Aorta (tissue), 5 donors: ENCODE measurements at regions not wholly inside any gene's neighbourhood (a gene's known extent, or its start where the extent isn't known, plus 50 kb on each side); places are given as distances from the start of the nearest gene placed in this dataset.

Experiments used
- ATAC-seq: fragments of 200-7000 bp; cut with Tn5 transposase; one replicate; pipeline ENCODE4 v1.9.1; 2022; ENCODE audit warnings: moderate library complexity; ENCODE audit not compliant: low FRiP score
- DNase-seq, 2 donors: peaks; one replicate each; pipeline ENCODE4 v3.0.0-alpha.2; 2020
- H3K27ac ChIP-seq, 2 donors: one replicate each; pipeline ENCODE4 v1.5.1; 2013; ENCODE audit warnings: low read length in 2 of 2, mild to moderate bottlenecking in 2 of 2, moderate library complexity in 2 of 2, control low read depth in 1 of 2, inconsistent platforms in 1 of 2, low read depth in 1 of 2
- H3K27me3 ChIP-seq, 2 donors: one replicate each; pipeline ENCODE4 v1.6.1; 2013; ENCODE audit warnings: control low read depth in 1 of 2, low read length in 1 of 2, mild to moderate bottlenecking in 1 of 2, moderate library complexity in 1 of 2; ENCODE audit not compliant: insufficient read depth in 2 of 2, control insufficient read depth in 1 of 2
- H3K36me3 ChIP-seq, 2 donors: one replicate each; pipeline ENCODE4 v1.6.1; 2013; ENCODE audit warnings: control low read depth in 1 of 2, low read length in 1 of 2, mild to moderate bottlenecking in 1 of 2; ENCODE audit not compliant: insufficient read depth in 2 of 2, control insufficient read depth in 1 of 2
- H3K4me1 ChIP-seq, 2 donors: one replicate each; pipeline ENCODE4 v1.6.1; 2013; ENCODE audit warnings: low read length in 2 of 2, control low read depth in 1 of 2, mild to moderate bottlenecking in 1 of 2, moderate library complexity in 1 of 2; ENCODE audit not compliant: insufficient read depth in 2 of 2, control insufficient read depth in 1 of 2
- H3K4me3 ChIP-seq, 2 donors: one replicate each; pipeline ENCODE4 v1.5.1; 2013; ENCODE audit warnings: low read length in 2 of 2, control low read depth in 1 of 2, mild to moderate bottlenecking in 1 of 2
- H3K9me3 ChIP-seq: one replicate; pipeline ENCODE4 v1.6.1; 2013; ENCODE audit warnings: mild to moderate bottlenecking, low read length; ENCODE audit not compliant: control insufficient read depth
- WGBS, 2 donors: extraction: QIAGEN DNeasy Blood & Tissue Kit; methylation state at CpG; one replicate each; pipeline ENCODE4 v1.1.7; 2013; 5-methylcytosine and 5-hydroxymethylcytosine counted together
- intact Hi-C, 2 donors: fragments of 100-400 bp; cut with DNase I; formaldehyde crosslinking; loops; one replicate each; pipeline versions ENCODE4 v1.14.2 to v1.15.0; 2022
- donor health status: healthy with polysubstance abuse.
- donor health status: Bipolar disorder and iron deficiency.
- donor health status: DM: no; HTN: no; CAD: no.
- donor health status: DM: no; HTN: no; CAD: no.
- donor health status: DM: yes; HTN: yes; CAD: no.

DNA sequence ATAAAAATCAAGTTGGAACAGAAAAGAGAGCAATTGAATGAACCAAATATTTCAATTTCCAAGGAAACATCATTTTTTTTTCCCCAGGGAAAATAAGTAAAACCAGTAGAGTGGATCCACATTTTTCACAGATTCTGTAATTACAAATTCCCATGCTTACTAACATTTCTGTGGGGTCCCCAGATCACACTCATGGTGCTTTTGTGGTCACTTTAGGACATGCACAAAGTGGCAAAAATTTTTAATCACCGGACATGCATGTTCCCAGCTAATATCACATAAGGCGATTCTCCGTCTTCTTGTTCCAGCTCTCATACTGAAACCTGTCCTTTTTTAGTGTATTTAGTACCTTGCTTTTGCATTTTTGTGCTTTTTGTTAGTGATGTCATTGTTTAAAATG is 748.2 kb upstream of the SLITRK1 start:
- no peak for DNase-seq
- WGBS, 2 donors, result 96 to 98% methylated on average over 3 of the region's 3 CpGs
- H3K4me1 ChIP-seq, result no peaks in the 10 kb centered on the region
- no peaks in the 10 kb centered on the region for H3K9me3 ChIP-seq
- no peaks in the 10 kb centered on the region for H3K36me3 ChIP-seq
- H3K4me3 ChIP-seq, result no peak overlapping the region
- H3K27ac ChIP-seq, result no peak overlapping the region
- ATAC-seq, result no peak
- H3K27me3 ChIP-seq, result no peaks in the 10 kb centered on the region
- intact Hi-C loops, result no loop called here

DNA sequence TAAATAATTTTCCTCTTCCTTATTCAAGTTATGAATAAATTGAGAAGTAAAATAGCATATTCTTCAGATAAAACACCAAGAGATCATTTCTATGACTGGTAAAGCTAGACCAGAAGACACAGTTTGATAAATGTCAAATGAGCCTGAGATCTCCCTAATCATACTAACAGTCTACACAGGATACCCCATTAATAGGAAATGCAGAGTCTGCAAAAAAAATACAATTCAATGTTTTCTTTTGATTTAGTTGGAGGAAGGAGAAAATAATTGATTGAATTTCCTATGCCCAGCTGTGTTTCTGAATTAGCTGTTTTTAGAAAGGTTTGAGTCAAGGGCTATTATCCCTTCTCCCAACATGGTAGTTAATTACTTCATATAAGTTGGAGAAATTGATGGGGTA is 734.6 kb upstream of the SLITRK1 start:
- Histone ChIP-seq H3K4me3 (no peak overlapping the region), H3K27ac (no peak overlapping the region), H3K9me3 (no peaks in the 10 kb centered on the region), H3K36me3 (no peaks in the 10 kb centered on the region), H3K27me3 (no peaks in the 10 kb centered on the region), H3K4me1 (no peaks in the 10 kb centered on the region)
- no peak for ATAC-seq
- intact Hi-C loops, result no loop called here
- no peak for DNase-seq

GRCh38 chr13:84609716-84610115 is 727.4 kb upstream of the SLITRK1 start:
- DNase-seq (no peak), ATAC-seq (no peak)
- H3K27me3 ChIP-seq, result no peaks in the 10 kb centered on the region
- no peaks in the 10 kb centered on the region for H3K9me3 ChIP-seq
- peaks cover 0 to 2% of the 10 kb centered on the region in 2 donors for H3K4me1 ChIP-seq
- no peak overlapping the region for H3K4me3 ChIP-seq
- intact Hi-C loops, result no loop called here
- 94 to 97% methylated on average over 1 of the region's 1 CpG for WGBS, 2 donors
- no peak overlapping the region for H3K27ac ChIP-seq
- no peaks in the 10 kb centered on the region for H3K36me3 ChIP-seq

- Histone ChIP-seq H3K4me1 (peaks cover 0 to 2% of the 10 kb centered on the region in 2 donors), H3K4me3 (no peak overlapping the region), H3K9me3 (no peaks in the 10 kb centered on the region), H3K27ac (no peak overlapping the region), H3K27me3 (no peaks in the 10 kb centered on the region), H3K36me3 (no peaks in the 10 kb centered on the region)
- 1 to 4% methylated on average over 5 of the region's 5 CpGs for WGBS, 2 donors
- peak; percentile 58 to 77 for DNase-seq
- intact Hi-C loops, result no loop called here
- ATAC-seq, result no peak
Observed at GRCh38 chr13:84607261-84608013, 725.2 kb upstream of the SLITRK1 start.

GRCh38 chr13:84606616-84607015 is 724.3 kb upstream of the SLITRK1 start:
- H3K36me3 ChIP-seq, result no peaks in the 10 kb centered on the region
- no peak overlapping the region for H3K27ac ChIP-seq
- intact Hi-C loops, result no loop called here
- no peaks in the 10 kb centered on the region for H3K27me3 ChIP-seq
- no peak overlapping the region for H3K4me3 ChIP-seq
- no peak for ATAC-seq
- no peak for DNase-seq
- H3K9me3 ChIP-seq, result no peaks in the 10 kb centered on the region
- peaks cover 0 to 2% of the 10 kb centered on the region in 2 donors for H3K4me1 ChIP-seq

- H3K9me3 ChIP-seq, result no peaks in the 10 kb centered on the region
- no peaks in the 10 kb centered on the region for H3K27me3 ChIP-seq
- H3K4me1 ChIP-seq, result peaks cover 0 to 2% of the 10 kb centered on the region in 2 donors
- H3K27ac ChIP-seq, result no peak overlapping the region
- 60 to 68% methylated on average over 3 of the region's 3 CpGs for WGBS, 2 donors
- intact Hi-C loops, result no loop called here
- no peak overlapping the region for H3K4me3 ChIP-seq
- ATAC-seq, result peak; percentile 20
- DNase-seq, result peak in 1 of 2 donors; percentile 57
- H3K36me3 ChIP-seq, result no peaks in the 10 kb centered on the region
Observed at GRCh38 chr13:84605927-84606326, 723.7 kb upstream of the SLITRK1 start.

- ATAC-seq, result no peak
- Histone ChIP-seq H3K27ac (no peak overlapping the region), H3K4me1 (no peaks in the 10 kb centered on the region), H3K4me3 (no peak overlapping the region), H3K36me3 (no peaks in the 10 kb centered on the region), H3K9me3 (no peaks in the 10 kb centered on the region), H3K27me3 (no peaks in the 10 kb centered on the region)
- WGBS, 2 donors, result 48 to 51% methylated on average over 2 of the region's 2 CpGs
- intact Hi-C loops, result no loop called here
- no peak for DNase-seq
Observed at GRCh38 chr13:84591444-84591843, 709.2 kb upstream of the SLITRK1 start.

- DNase-seq (no peak), ATAC-seq (no peak)
- Histone ChIP-seq H3K27me3 (no peaks in the 10 kb centered on the region), H3K4me3 (no peak overlapping the region), H3K4me1 (no peaks in the 10 kb centered on the region), H3K27ac (no peak overlapping the region), H3K9me3 (no peaks in the 10 kb centered on the region), H3K36me3 (no peaks in the 10 kb centered on the region)
- intact Hi-C loops, result no loop called here
- 96 to 99% methylated on average over 2 of the region's 2 CpGs for WGBS, 2 donors
Observed at GRCh38 chr13:84590663-84591062, 708.4 kb upstream of the SLITRK1 start.

GRCh38 chr13:84588023-84588422 is 705.7 kb upstream of the SLITRK1 start:
- H3K27ac ChIP-seq, result no peak overlapping the region
- H3K36me3 ChIP-seq, result no peaks in the 10 kb centered on the region
- H3K9me3 ChIP-seq, result no peaks in the 10 kb centered on the region
- no peak overlapping the region for H3K4me3 ChIP-seq
- WGBS, 2 donors, result 74 to 79% methylated on average over 1 of the region's 1 CpG
- H3K27me3 ChIP-seq, result no peaks in the 10 kb centered on the region
- ATAC-seq, result no peak
- no peaks in the 10 kb centered on the region for H3K4me1 ChIP-seq
- no peak for DNase-seq
- intact Hi-C loops, result no loop called here
